ENCODE measurements at regions not wholly inside any gene's neighbourhood (a gene's known extent, or its start where the extent isn't known, plus 50 kb on each side); places are given as distances from the start of the nearest gene placed in this dataset.

DNA sequence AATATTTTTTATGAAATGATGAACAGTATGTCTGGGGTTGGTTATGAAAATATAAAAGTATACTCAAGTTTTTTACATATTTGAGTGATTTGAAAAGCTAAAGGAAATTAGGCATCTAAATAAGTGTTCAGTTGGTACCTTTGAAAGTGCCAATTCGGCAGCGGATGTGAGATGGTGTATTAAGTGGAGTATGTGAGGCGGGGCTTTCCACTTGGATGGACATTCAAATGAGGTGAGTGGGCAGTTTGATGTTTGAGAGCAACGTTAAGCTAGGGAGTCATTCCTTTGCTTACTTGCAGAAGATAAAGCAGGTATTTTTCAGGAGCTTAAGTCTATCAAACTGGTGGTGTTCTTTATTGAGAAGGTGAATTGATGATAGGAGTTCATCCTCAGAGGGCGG lies 189.0 kb upstream of the GOLIM4 start:
- no peak for TF ChIP-seq MAFK (IDR thresholded peaks at IDR 0.05; ENCODE audit: low read depth, low read length)
- TF ChIP-seq BHLHE40 (IDR thresholded peaks at IDR 0.05; ENCODE audit: low read depth, low read length), result no peak
- TF ChIP-seq, protein P1, sequence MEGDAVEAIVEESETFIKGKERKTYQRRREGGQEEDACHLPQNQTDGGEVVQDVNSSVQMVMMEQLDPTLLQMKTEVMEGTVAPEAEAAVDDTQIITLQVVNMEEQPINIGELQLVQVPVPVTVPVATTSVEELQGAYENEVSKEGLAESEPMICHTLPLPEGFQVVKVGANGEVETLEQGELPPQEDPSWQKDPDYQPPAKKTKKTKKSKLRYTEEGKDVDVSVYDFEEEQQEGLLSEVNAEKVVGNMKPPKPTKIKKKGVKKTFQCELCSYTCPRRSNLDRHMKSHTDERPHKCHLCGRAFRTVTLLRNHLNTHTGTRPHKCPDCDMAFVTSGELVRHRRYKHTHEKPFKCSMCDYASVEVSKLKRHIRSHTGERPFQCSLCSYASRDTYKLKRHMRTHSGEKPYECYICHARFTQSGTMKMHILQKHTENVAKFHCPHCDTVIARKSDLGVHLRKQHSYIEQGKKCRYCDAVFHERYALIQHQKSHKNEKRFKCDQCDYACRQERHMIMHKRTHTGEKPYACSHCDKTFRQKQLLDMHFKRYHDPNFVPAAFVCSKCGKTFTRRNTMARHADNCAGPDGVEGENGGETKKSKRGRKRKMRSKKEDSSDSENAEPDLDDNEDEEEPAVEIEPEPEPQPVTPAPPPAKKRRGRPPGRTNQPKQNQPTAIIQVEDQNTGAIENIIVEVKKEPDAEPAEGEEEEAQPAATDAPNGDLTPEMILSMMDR (conservative IDR thresholded peaks at IDR 0.05; ENCODE audit: low read depth, low read length), result no peak
- TF ChIP-seq POLR2A (IDR thresholded peaks at IDR 0.05; ENCODE audit: low read depth, low read length), result no peak
- TF ChIP-seq CEBPB (IDR thresholded peaks at IDR 0.05; ENCODE audit: low read depth, low read length), result no peak
